ENCODE measurements at regions not wholly inside any gene's neighbourhood (a gene's known extent, or its start where the extent isn't known, plus 50 kb on each side); places are given as distances from the start of the nearest gene placed in this dataset.

- no peak for ATAC-seq
Observed at GRCh38 chr5:171692107-171692506, 93.5 kb upstream of the SMIM23 start.

- ATAC-seq, result no peak
Observed at GRCh38 chr5:171692936-171693335, 92.7 kb upstream of the SMIM23 start.

DNA sequence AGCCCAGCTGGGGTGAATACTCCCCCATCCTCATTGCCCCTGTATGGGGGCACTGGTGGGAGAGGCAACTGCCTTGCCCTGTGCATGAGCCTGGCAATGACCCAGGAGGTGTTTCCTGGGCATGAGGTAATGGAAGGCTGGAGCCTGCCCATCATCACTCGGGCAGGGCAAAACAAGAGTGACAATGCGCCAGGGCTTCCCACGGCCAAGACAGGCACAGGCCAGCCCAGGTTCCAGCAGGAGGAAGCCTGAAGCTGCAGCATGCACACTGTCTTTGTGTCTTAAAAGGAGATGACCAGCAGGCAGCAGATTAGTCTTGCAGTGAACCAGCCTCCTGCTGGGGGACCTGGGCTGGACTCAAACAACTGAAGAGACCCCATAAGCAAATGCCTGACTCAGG is 92.2 kb upstream of the SMIM23 start:
- no peak for ATAC-seq

DNA sequence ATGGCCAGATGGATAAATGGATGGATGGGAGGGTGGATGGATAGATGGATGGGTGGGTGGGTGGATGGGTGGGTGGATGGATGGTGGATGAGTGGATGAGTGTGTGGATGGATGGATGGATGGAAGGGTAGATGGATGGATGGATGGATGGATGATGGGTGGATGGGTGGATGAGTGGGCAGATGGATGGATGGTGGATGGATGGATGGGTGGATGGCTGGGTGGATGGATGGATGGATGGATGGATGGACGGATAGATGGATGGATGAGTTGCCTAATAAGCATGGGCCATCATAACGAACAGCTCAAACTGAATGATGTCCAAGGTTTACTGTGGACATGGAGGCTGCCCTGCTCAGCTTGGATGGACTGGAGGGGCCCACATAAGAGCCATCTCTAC is 89.8 kb upstream of the SMIM23 start:
- no peak for ATAC-seq

DNA sequence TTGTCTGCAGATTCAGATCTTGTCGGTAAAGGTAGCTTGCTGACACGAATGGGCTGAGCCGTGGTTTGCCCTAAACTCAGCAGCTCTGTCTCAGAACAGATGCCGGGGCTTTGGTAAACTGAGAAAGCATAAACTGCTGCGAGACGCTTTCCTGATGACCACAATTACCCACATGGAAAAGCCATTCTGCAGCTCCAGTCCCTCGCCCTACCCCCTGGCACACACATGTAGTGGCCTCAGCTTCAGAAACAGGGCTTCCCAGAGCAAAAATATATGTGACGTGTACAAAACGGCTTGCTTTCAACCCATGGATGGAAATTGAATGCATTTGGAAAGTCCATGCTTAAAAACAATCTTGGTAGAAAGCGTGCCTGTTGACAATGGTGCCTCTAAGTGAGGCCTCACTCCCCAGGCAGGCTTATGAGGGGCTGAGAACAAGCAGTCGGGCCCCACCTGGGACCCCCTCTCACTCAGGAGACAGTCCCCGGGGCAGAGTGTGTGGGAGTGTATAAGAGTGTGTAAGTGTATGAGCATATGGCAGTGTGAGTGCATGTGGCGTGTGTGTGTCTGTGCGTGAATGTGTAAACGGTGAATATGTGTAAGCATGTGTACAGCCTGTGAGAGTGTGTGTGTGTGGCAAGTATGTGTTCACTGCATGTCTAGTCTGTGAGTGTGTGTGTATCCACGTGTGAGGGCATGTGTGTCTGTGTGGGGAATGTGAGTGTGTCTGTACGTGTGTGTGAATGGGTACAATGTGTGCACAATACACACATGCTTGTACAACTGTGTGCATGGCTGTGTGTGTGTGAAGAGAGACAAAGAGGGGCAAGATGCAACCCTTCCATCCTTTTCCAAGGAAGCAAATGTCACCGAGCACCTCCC is 88.2 kb upstream of the SMIM23 start:
- ATAC-seq, result no peak

DNA sequence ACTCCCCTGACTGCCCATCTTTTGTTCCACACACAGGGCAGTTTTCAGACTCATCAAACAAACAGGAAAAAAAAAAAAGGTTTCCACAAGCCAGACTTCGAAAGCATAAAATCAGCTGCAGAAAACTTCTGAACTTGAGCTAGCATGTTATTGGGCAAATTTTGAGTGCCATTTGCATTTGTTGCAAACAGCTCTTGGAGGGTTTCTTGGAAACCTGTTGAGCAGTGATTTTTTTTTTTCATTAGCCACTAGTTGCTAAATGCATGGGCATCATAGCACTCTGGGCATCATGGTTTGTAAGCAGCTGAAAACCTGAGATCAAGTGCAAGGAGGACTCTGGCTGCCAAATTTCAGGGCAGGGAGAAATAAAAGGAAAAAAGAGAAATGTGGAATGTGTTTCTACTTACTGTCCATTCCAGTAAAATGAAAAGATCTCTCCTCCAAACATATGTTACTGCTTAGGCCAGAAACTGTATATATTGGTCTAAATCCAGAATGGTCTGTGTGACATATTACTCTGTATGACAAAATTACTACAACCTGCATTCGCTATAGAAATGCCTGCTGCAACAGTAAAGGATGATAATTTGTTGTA is 85.2 kb upstream of the SMIM23 start:
- no peak for ATAC-seq

- no peak for ATAC-seq
Observed at GRCh38 chr5:171701100-171701541, 84.5 kb upstream of the SMIM23 start.

- ATAC-seq, result no peak
Observed at GRCh38 chr5:171702135-171702770, 83.4 kb upstream of the SMIM23 start.

DNA sequence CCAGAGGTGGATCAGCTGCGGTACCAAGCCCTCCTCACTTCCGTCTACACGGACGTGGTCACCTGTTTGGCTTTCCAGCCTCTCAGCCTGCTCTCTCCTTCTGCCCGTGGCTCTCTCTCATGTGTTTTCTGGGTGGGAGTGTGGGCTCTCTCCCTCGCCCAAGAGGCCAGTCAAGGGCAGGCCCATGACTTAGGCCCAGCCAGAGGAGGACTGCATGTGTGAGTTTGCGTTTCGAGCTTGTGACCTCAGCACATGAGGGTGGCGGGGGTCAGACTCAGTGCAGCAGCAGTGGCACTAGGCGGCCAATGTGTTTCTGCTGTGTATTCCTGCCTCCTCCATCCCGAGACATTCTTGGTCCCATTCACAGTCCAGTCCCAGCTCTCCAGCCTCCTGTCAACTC is 82.5 kb upstream of the SMIM23 start:
- ATAC-seq, result no peak

DNA sequence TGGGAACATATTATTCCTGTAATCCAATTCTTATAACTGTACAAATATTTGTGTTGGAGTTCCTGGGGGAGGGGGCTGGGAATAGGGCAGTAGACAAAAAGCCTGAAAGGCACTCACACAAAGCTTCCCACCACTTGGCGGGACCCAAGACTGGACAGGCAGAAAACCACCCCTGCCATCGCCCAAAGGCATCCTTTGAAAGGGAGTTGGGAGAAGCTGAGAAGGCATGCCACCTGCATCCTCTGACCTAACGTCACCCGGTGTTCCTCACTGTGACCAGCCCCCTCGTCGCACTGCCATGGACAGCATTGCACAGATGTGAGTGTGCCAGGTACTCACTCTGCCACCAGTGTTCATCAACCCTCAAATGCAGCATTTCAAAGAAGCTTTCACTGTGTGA is 80.6 kb upstream of the SMIM23 start:
- ATAC-seq, result no peak

DNA sequence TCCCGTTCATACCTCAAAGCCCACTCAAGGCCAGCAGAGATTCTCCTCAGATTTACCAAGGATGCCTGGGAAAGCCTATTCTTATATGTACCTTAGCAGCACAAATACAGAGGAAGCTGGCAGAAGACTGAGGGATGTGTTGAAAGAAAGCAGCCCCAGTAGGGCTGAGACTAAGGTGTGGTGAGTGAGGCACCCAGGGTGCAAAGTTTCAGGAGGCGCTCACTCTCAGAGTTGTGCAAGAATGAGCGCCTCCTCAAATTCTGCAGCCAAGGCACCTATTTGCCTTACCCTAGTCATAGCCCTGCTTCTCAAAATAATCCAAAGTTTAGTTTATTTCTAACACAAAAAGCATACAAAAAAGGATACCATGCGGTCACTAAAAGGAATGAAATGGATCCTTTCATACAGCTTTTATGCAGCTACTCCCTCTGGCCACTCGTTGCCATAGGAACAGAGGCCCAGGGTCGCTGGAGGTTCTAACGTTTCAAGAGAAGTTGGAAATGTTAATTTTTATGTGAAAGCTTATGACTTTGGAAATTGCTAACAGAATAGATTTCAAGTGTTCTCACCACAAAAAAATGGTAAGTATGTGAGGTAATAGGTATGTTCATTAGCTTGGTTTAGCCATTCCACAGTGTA is 79.7 kb upstream of the SMIM23 start:
- ATAC-seq, result no peak

GRCh38 chr5:171706736-171707441 is 78.7 kb upstream of the SMIM23 start:
- ATAC-seq, result no peak

DNA sequence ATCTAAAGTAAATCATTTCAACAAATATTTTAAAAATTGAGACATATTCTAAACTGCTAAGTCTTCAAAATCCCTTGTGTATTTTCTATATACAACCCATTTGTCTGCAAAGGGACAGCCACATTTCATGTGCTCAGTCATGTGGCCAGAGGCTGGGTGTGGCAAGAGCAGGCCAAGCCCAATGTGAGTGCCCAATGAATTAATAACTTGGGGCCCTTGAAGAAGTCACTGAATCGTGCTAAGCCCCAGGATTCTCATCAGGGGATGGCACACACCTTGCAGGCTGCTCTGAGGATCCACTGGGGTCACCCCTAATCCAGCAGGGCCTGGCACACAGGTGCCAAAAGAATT is 78.2 kb upstream of the SMIM23 start:
- no peak for ATAC-seq

GRCh38 chr5:171709930-171710329 is 75.7 kb upstream of the SMIM23 start:
- ATAC-seq, result no peak

DNA sequence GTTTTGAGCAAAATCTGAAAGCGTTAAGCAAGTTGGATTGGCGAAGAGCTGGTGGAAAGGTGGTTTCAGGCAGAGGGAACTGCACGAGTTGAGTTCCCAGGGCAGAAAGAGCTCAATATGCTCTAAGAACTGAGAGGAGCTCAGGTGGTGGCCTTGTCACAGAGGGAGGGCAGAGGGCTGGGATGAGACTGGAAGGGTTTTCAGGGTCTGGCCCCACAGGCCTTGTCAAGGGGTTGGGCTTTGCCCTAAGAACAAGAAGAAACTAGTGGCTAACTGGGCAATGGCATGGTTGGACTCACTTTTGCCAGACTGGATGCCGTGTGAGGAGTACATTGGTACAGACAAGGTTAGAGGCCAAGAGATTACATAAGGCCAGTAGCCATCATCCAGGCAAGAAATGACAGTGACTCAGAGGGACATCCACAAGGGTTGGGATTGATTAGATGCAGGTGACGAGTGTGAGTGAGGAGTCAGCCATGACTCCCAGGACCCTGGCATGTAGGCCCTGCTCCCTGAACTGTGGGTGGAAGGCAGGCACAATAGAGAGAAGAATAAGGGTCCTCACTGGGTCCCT is 75.1 kb upstream of the SMIM23 start:
- no peak for ATAC-seq

DNA sequence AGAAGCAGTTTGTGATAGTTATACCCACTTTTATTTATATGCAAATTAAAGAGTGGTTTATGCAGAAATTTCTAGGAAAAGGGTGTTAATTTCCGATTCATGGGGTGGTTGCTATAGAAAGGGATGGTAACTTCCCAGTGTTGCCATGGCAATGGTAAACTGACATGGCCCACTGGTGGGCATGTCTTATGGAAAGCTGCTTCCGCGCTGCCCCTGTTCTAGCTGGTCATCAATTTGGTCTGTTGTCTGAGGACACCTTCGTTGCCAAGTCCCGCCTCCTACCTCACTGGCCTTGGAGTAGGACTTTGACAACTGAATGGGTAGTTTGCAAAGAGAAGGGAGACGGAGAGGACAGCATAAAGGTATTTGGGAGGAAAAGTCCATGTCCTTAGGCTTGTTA is 74.0 kb upstream of the SMIM23 start:
- no peak for ATAC-seq

- no peak for ATAC-seq
Observed at GRCh38 chr5:171712616-171713015, 73.0 kb upstream of the SMIM23 start.

DNA sequence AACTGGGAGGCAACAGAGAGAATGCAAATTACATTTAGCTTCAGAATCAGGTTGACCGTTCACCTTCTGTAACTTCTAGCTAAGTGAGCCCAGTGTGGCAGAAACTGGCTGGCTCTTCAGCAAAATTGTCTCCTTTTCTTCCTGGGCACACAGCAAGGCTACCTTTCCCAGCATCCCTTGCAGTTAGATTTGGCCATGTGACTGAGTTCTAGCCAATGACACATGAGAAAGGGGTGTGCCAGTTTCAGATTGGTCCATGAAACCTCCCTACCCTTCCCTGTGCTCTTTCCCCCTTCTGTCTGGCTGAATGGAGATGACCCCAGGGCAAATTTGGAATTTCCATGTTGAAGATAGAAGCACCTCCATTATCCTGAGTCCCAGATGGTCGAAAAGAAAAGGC is 72.5 kb upstream of the SMIM23 start:
- ATAC-seq, result no peak

DNA sequence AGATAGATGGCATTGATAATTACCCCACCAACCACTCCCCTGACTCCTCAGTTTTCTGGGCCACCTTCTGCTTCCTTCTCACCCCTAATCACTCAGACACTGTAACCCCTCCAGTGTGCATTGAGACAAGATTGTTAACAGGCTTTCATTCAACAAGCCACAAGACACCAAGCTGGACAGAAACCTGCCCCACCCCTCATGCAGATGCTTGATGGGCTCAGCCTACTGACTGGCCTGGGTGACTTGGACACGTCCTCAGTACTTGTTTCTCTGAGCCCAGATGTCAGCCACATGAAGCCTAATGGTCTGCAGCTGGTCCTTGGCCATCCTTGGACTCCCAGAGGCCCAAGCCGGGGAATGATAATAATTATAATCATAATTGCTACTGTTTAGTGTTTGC is 71.4 kb upstream of the SMIM23 start:
- ATAC-seq, result no peak

DNA sequence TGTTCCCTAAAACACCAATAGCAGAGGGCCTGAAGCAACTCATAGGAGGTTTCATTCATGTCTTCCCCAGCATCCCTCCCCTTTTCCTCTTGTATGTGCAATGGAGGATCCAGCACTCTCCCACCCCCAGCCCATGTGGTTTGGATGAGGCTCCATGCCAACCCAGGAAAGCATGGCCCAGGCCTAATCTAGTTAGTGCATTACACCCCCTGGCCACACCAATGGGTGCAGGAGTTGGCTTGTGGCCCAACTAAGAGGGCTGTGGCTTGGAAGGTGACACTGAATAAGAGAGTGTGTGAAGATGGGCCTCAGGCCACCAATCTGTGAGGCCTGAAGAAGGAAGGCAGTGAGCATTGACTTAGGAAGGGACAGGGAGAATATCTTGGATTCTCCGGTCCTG is 70.8 kb upstream of the SMIM23 start:
- ATAC-seq, result no peak

DNA sequence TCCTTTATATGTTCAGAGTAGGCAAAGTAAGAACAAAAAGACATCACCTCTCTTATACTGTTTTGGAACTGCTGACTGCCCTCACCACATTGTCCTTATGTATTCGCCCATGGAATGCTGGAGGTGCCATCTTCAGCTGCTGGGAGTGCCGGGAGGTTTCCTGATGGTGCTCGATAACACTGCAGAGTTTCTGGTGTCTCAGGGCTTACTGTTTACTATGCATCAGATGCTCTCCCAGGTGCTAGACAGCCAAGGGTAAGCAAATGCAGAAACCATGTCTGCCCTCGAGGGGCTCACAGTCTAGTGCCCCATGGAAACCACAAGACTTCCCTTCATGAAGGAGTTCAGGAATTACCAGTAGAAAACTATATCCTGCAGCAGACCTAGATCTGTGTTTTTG is 70.1 kb upstream of the SMIM23 start:
- no peak for ATAC-seq

DNA sequence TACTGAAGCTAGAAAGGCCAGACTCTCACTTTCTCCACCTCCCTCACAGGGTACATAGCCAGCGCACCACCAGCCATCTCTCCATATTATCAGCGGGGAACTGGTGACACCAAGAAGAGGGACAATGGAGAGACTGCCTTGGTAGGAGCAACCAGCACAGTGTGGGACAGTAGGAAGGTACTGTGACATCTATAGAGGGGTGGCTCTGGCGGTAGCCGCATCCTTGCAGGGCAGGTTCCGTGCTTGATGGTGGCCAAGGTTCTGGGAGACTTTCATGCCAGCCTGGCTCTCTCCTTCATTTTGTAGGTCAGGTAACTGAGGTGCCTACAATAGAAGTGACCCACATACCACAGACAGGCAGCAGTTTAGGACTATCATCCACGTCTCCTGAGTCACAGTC is 65.5 kb upstream of the SMIM23 start:
- no peak for ATAC-seq

DNA sequence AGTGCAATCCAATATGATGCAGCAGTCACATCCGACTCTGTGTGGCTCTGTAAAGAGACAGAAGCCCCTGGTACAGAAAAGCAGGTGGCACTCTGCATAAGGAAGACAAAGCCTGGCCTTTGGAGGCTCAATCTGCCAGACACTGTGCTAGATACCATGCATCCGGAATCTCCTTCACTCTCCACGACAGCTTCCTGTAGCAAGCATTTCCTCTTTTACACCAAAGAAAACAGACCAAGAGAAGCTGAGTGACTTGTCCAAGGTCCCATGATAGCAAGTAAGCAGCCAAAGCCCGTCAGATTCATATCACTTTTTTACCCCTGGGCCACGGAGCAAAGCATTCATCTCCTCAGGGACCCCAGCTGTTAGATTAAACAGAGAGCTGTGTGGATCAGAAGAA is 64.2 kb upstream of the SMIM23 start:
- no peak for ATAC-seq

Measured in activated CD4-positive, CD25-positive, alpha-beta regulatory T cell treated with anti-CD3 and anti-CD28 coated beads, Interleukin-2, amount 50 U/mL, for 24 hours (primary cell).